ENCODE measurements at regions not wholly inside any gene's neighbourhood (a gene's known extent, or its start where the extent isn't known, plus 50 kb on each side); places are given as distances from the start of the nearest gene placed in this dataset.

GRCh38 chr14:37903343-37904191 lies 304.1 kb upstream of the SSTR1 start:
- TF ChIP-seq MED8 (CRISPR knock-in tag; IDR thresholded peaks at IDR 0.05; ENCODE audit: insufficient replicate concordance): no peak
- TF ChIP-seq FOXP1 (IDR thresholded peaks at IDR 0.05): no peak
- no peak for TF ChIP-seq FOXP1 (CRISPR knock-in tag; IDR thresholded peaks at IDR 0.05)
- no peak for TF ChIP-seq FOXK1 (CRISPR knock-in tag; IDR thresholded peaks at IDR 0.05; ENCODE audit: borderline replicate concordance, low read depth)
- TF ChIP-seq JUN (CRISPR knock-in tag; IDR thresholded peaks at IDR 0.05): no peak
- TF ChIP-seq RNF2 (conservative IDR thresholded peaks at IDR 0.05; ENCODE audit: low read depth): no peak
